ENCODE measurements at regions not wholly inside any gene's neighbourhood (a gene's known extent, or its start where the extent isn't known, plus 50 kb on each side); places are given as distances from the start of the nearest gene placed in this dataset.
"Not testable (repeated sequence)": the region's sequence is repeated elsewhere in the genome, so short reads cannot be mapped to it uniquely, and the experiment has no call there.

GRCh38 chr1:234897390-234897749 lies 231.3 kb downstream of the TOMM20 start:
- no peaks in the 10 kb centered on the region for H3K9me3 ChIP-seq (ENCODE audit: control insufficient read depth, insufficient read depth, low read length)
- no peak overlapping the region for H3K9ac ChIP-seq (ENCODE audit: low read depth, low read length)
- no peaks in the 10 kb centered on the region for H3K36me3 ChIP-seq (ENCODE audit: insufficient read depth, low read length)
- H3K4me1 ChIP-seq (ENCODE audit: insufficient read depth, low read length), result peaks cover 10% of the 10 kb centered on the region

GRCh38 chr1:234896477-234897389 lies 231.9 kb downstream of the TOMM20 start:
- Histone ChIP-seq H3K9me3 (ENCODE audit: control insufficient read depth, insufficient read depth, low read length) (no peaks in the 10 kb centered on the region), H3K36me3 (ENCODE audit: insufficient read depth, low read length) (no peaks in the 10 kb centered on the region), H3K4me1 (ENCODE audit: insufficient read depth, low read length) (peaks cover 10% of the 10 kb centered on the region), H3K9ac (ENCODE audit: low read depth, low read length) (no peak overlapping the region)

- peaks cover 4% of the 10 kb centered on the region; the same call in 1 of the 2 replicates for H3K4me1 ChIP-seq (ENCODE audit: insufficient read depth, low read length)
- no peak overlapping the region for H3K9ac ChIP-seq (ENCODE audit: low read depth, low read length)
- no peaks in the 10 kb centered on the region for H3K36me3 ChIP-seq (ENCODE audit: insufficient read depth, low read length)
- no peaks in the 10 kb centered on the region for H3K9me3 ChIP-seq (ENCODE audit: control insufficient read depth, insufficient read depth, low read length)
Observed at GRCh38 chr1:234893725-234894630, 234.7 kb downstream of the TOMM20 start.

- no peaks in the 10 kb centered on the region for H3K36me3 ChIP-seq (ENCODE audit: insufficient read depth, low read length)
- H3K9ac ChIP-seq (ENCODE audit: low read depth, low read length), result no peak overlapping the region
- no peaks in the 10 kb centered on the region for H3K9me3 ChIP-seq (ENCODE audit: control insufficient read depth, insufficient read depth, low read length)
- no peaks in the 10 kb centered on the region for H3K4me1 ChIP-seq (ENCODE audit: insufficient read depth, low read length)
Observed at GRCh38 chr1:234893359-234893724, 235.3 kb downstream of the TOMM20 start.

- no peak overlapping the region for H3K9ac ChIP-seq (ENCODE audit: low read depth, low read length)
- H3K9me3 ChIP-seq (ENCODE audit: control insufficient read depth, insufficient read depth, low read length), result no peaks in the 10 kb centered on the region
- H3K36me3 ChIP-seq (ENCODE audit: insufficient read depth, low read length), result no peaks in the 10 kb centered on the region
- H3K4me1 ChIP-seq (ENCODE audit: insufficient read depth, low read length), result no peaks in the 10 kb centered on the region
Observed at GRCh38 chr1:234892642-234893041, 236.0 kb downstream of the TOMM20 start.

GRCh38 chr1:234891427-234891826 lies 237.2 kb downstream of the TOMM20 start:
- Histone ChIP-seq H3K4me1 (ENCODE audit: insufficient read depth, low read length) (no peaks in the 10 kb centered on the region), H3K9me3 (ENCODE audit: control insufficient read depth, insufficient read depth, low read length) (no peaks in the 10 kb centered on the region), H3K9ac (ENCODE audit: low read depth, low read length) (no peak overlapping the region), H3K36me3 (ENCODE audit: insufficient read depth, low read length) (no peaks in the 10 kb centered on the region)

GRCh38 chr1:234889643-234890042 lies 239.0 kb downstream of the TOMM20 start:
- H3K4me1 ChIP-seq (ENCODE audit: insufficient read depth, low read length), result no peaks in the 10 kb centered on the region
- no peaks in the 10 kb centered on the region for H3K36me3 ChIP-seq (ENCODE audit: insufficient read depth, low read length)

GRCh38 chr1:234888247-234888646 lies 240.4 kb downstream of the TOMM20 start:
- H3K36me3 ChIP-seq (ENCODE audit: insufficient read depth, low read length); H3K9me3 ChIP-seq (ENCODE audit: control insufficient read depth, insufficient read depth, low read length); H3K4me1 ChIP-seq (ENCODE audit: insufficient read depth, low read length); H3K9ac ChIP-seq (ENCODE audit: low read depth, low read length): not testable (repeated sequence)

More at GRCh38 chr1:234889643-234890042, 239.0 kb downstream of the TOMM20 start:
- no peaks in the 10 kb centered on the region for H3K9me3 ChIP-seq (ENCODE audit: control insufficient read depth, insufficient read depth, low read length)
- no peak overlapping the region for H3K9ac ChIP-seq (ENCODE audit: low read depth, low read length)

- H3K9me3 ChIP-seq (ENCODE audit: control insufficient read depth, insufficient read depth, low read length), result no peaks in the 10 kb centered on the region
- H3K36me3 ChIP-seq (ENCODE audit: insufficient read depth, low read length), result no peaks in the 10 kb centered on the region
- no peaks in the 10 kb centered on the region for H3K4me1 ChIP-seq (ENCODE audit: insufficient read depth, low read length)
- H3K9ac ChIP-seq (ENCODE audit: low read depth, low read length), result no peak overlapping the region
Observed at GRCh38 chr1:234887016-234887900, 241.4 kb downstream of the TOMM20 start.

GRCh38 chr1:234886081-234886984 lies 242.3 kb downstream of the TOMM20 start:
- H3K4me1 ChIP-seq (ENCODE audit: insufficient read depth, low read length), result no peaks in the 10 kb centered on the region

GRCh38 chr1:234885601-234886000 lies 243.0 kb downstream of the TOMM20 start:
- no peaks in the 10 kb centered on the region for H3K36me3 ChIP-seq (ENCODE audit: insufficient read depth, low read length)
- H3K4me1 ChIP-seq (ENCODE audit: insufficient read depth, low read length), result no peaks in the 10 kb centered on the region
- no peak overlapping the region for H3K9ac ChIP-seq (ENCODE audit: low read depth, low read length)
- no peaks in the 10 kb centered on the region for H3K9me3 ChIP-seq (ENCODE audit: control insufficient read depth, insufficient read depth, low read length)

More at GRCh38 chr1:234886081-234886984, 242.3 kb downstream of the TOMM20 start:
- Histone ChIP-seq H3K9me3 (ENCODE audit: control insufficient read depth, insufficient read depth, low read length) (no peaks in the 10 kb centered on the region), H3K9ac (ENCODE audit: low read depth, low read length) (no peak overlapping the region), H3K36me3 (ENCODE audit: insufficient read depth, low read length) (no peaks in the 10 kb centered on the region)

- Histone ChIP-seq H3K9me3 (ENCODE audit: control insufficient read depth, insufficient read depth, low read length) (no peaks in the 10 kb centered on the region), H3K4me1 (ENCODE audit: insufficient read depth, low read length) (no peaks in the 10 kb centered on the region), H3K36me3 (ENCODE audit: insufficient read depth, low read length) (no peaks in the 10 kb centered on the region), H3K9ac (ENCODE audit: low read depth, low read length) (no peak overlapping the region)
Observed at GRCh38 chr1:234884701-234885100, 243.9 kb downstream of the TOMM20 start.

GRCh38 chr1:234884006-234884405 lies 244.6 kb downstream of the TOMM20 start:
- Histone ChIP-seq H3K36me3 (ENCODE audit: insufficient read depth, low read length) (no peaks in the 10 kb centered on the region), H3K9me3 (ENCODE audit: control insufficient read depth, insufficient read depth, low read length) (no peaks in the 10 kb centered on the region), H3K4me1 (ENCODE audit: insufficient read depth, low read length) (no peaks in the 10 kb centered on the region), H3K9ac (ENCODE audit: low read depth, low read length) (no peak overlapping the region)
